NCI-H2107 treated with DMSO at 0.1 percent for 48 hours (cell line): ENCODE measurements at regions not wholly inside any gene's neighbourhood (a gene's known extent, or its start where the extent isn't known, plus 50 kb on each side); places are given as distances from the start of the nearest gene placed in this dataset.

Source experiments
- DNase-seq: peaks from one replicate; lab custom pipeline; 2025; ENCODE audit not compliant: unreplicated experiment; lab: John Stamatoyannopoulos, UW

GRCh38 chr5:111914966-111915636 lies 158.1 kb upstream of the NREP start:
- no peak for DNase-seq

- no peak for DNase-seq
These were observed 145.4 kb upstream of the NREP start for GRCh38 chr5:111902436-111902835.

- no peak for DNase-seq
These were observed 144.3 kb upstream of the NREP start for GRCh38 chr5:111901296-111901695.

GRCh38 chr5:111892949-111893348 lies 136.0 kb upstream of the NREP start:
- no peak for DNase-seq

GRCh38 chr5:111887706-111888105 lies 130.7 kb upstream of the NREP start:
- DNase-seq = no peak

GRCh38 chr5:111869681-111870080 lies 112.7 kb upstream of the NREP start:
- no peak for DNase-seq

GRCh38 chr5:111865356-111865755 lies 108.4 kb upstream of the NREP start:
- DNase-seq = no peak

GRCh38 chr5:111863801-111864200 lies 106.8 kb upstream of the NREP start:
- no peak for DNase-seq

- DNase-seq = no peak
These were observed 102.7 kb upstream of the NREP start for GRCh38 chr5:111859533-111860270.

- DNase-seq = no peak
These were observed 102.0 kb upstream of the NREP start for GRCh38 chr5:111859031-111859430.

GRCh38 chr5:111857623-111858022 lies 100.6 kb upstream of the NREP start:
- no peak for DNase-seq

- DNase-seq = no peak
These were observed 100.0 kb upstream of the NREP start for GRCh38 chr5:111856876-111857466.

GRCh38 chr5:111855356-111855755 lies 98.4 kb upstream of the NREP start:
- no peak for DNase-seq

GRCh38 chr5:111854186-111854585 lies 97.2 kb upstream of the NREP start:
- no peak for DNase-seq

- no peak for DNase-seq
These were observed 96.8 kb upstream of the NREP start for GRCh38 chr5:111853748-111854147.

GRCh38 chr5:111851631-111852548 lies 94.9 kb upstream of the NREP start:
- no peak for DNase-seq

- DNase-seq = no peak
These were observed 91.5 kb upstream of the NREP start for GRCh38 chr5:111848476-111848875.

GRCh38 chr5:111847052-111847925 lies 90.3 kb upstream of the NREP start:
- DNase-seq = no peak

- DNase-seq = no peak
These were observed 83.2 kb upstream of the NREP start for GRCh38 chr5:111840036-111840674.

GRCh38 chr5:111839438-111839837 lies 82.4 kb upstream of the NREP start:
- no peak for DNase-seq
